ENCODE measurements at regions not wholly inside any gene's neighbourhood (a gene's known extent, or its start where the extent isn't known, plus 50 kb on each side); places are given as distances from the start of the nearest gene placed in this dataset.

GRCh38 chr4:115215935-115216334 lies 102.5 kb upstream of the NDST4 start:
- TF ChIP-seq CTCF (IDR thresholded peaks at IDR 0.05) (no peak), EZH2phosphoT487 (IDR thresholded peaks at IDR 0.05; ENCODE audit: borderline replicate concordance, low read depth) (no peak), TEAD4 (IDR thresholded peaks at IDR 0.05; ENCODE audit: borderline replicate concordance, insufficient read depth) (no peak), RCOR1 (IDR thresholded peaks at IDR 0.05; ENCODE audit: low read length) (no peak), GABPA (IDR thresholded peaks at IDR 0.05; ENCODE audit: low read depth) (no peak), EP300 (IDR thresholded peaks at IDR 0.05; ENCODE audit: borderline replicate concordance in 1 of 2, low read depth in 1 of 2, low read length in 1 of 2) (no peak), CHD2 (IDR thresholded peaks at IDR 0.05; ENCODE audit: low read length, partially characterized antibody) (no peak), MAX (IDR thresholded peaks at IDR 0.05; ENCODE audit: low read depth) (no peak), SIN3A (IDR thresholded peaks at IDR 0.05; ENCODE audit: borderline replicate concordance, low read depth, low read length) (no peak), ELF1 (IDR thresholded peaks at IDR 0.05) (no peak), POLR2AphosphoS5 (IDR thresholded peaks at IDR 0.05; ENCODE audit: low read depth, low read length) (no peak)
- no peaks in the 10 kb centered on the region for H3K27me3 ChIP-seq (ENCODE audit: insufficient read depth)
- POLR2A ChIA-PET, result no interaction called here
- no peak overlapping the region for H3K4me2 ChIP-seq
- no peak overlapping the region for H3K9ac ChIP-seq
- H3K9me2 ChIP-seq, result no peaks in the 10 kb centered on the region
- CTCF ChIA-PET, result no interaction called here
- H3F3A ChIP-seq (replicated peaks; ENCODE audit: insufficient read depth), result no peaks in the 10 kb centered on the region
- H3K9me3 ChIP-seq, result no peaks in the 10 kb centered on the region
- no peak overlapping the region for H3K4me3 ChIP-seq (ENCODE audit: low read depth in 2 of 2, low read length in 1 of 2)
- no peaks in the 10 kb centered on the region for H3K4me1 ChIP-seq (ENCODE audit: control insufficient read depth in 1 of 2, insufficient read depth in 2 of 2, low read depth in 1 of 2, low read length in 1 of 2)
- no peaks in the 10 kb centered on the region for H4K20me1 ChIP-seq (ENCODE audit: insufficient read depth)
- H3K79me2 ChIP-seq (ENCODE audit: insufficient read depth), result no peaks in the 10 kb centered on the region
- DNase-seq, result no peak
- no peak overlapping the region for H2AFZ ChIP-seq (ENCODE audit: low read depth)
- whole genome bisulfite sequencing (ENCODE audit: low lambda C conversion rate), result 16% methylated on average over 3 of the region's 3 CpGs
- no peaks in the 10 kb centered on the region for H3K36me3 ChIP-seq (replicated peaks in 1 of 2; ENCODE audit: control insufficient read depth in 1 of 2, insufficient read depth in 2 of 2, low read length in 1 of 2)
- no peak overlapping the region for H3K27ac ChIP-seq (ENCODE audit: low read depth in 2 of 2, low read length in 1 of 2)

- no peak overlapping the region for H2AFZ ChIP-seq (ENCODE audit: low read depth)
- no peaks in the 10 kb centered on the region for H3K9me2 ChIP-seq
- H3F3A ChIP-seq (replicated peaks; ENCODE audit: insufficient read depth), result no peaks in the 10 kb centered on the region
- no peaks in the 10 kb centered on the region for H3K9me3 ChIP-seq
- H3K79me2 ChIP-seq (ENCODE audit: insufficient read depth), result no peaks in the 10 kb centered on the region
- TF ChIP-seq CHD2 (IDR thresholded peaks at IDR 0.05; ENCODE audit: low read length, partially characterized antibody) (no peak), RFX5 (IDR thresholded peaks at IDR 0.05; ENCODE audit: low read length) (no peak), MAX (IDR thresholded peaks at IDR 0.05; ENCODE audit: low read depth) (no peak), YY1 (IDR thresholded peaks at IDR 0.05; ENCODE audit: low read depth) (no peak), IRF3 (IDR thresholded peaks at IDR 0.05; ENCODE audit: low read depth, low read length) (no peak), GATA2 (CRISPR knock-in tag; IDR thresholded peaks at IDR 0.05) (no peak), FOXJ3 (CRISPR knock-in tag; IDR thresholded peaks at IDR 0.05) (no peak), REST (IDR thresholded peaks at IDR 0.05; ENCODE audit: low read depth, low read length) (no peak), POLR2AphosphoS5 (IDR thresholded peaks at IDR 0.05; ENCODE audit: low read depth, low read length) (no peak), TCF12 (IDR thresholded peaks at IDR 0.05) (no peak)
- no peaks in the 10 kb centered on the region for H3K36me3 ChIP-seq (replicated peaks in 1 of 2; ENCODE audit: control insufficient read depth in 1 of 2, insufficient read depth in 2 of 2, low read length in 1 of 2)
- no peaks in the 10 kb centered on the region for H3K4me1 ChIP-seq (ENCODE audit: control insufficient read depth in 1 of 2, insufficient read depth in 2 of 2, low read depth in 1 of 2, low read length in 1 of 2)
- H3K4me3 ChIP-seq (ENCODE audit: low read depth in 2 of 2, low read length in 1 of 2), result no peak overlapping the region
- ChIA-PET POLR2A (no interaction called here), CTCF (no interaction called here)
- no peak overlapping the region for H3K27ac ChIP-seq (ENCODE audit: low read depth in 2 of 2, low read length in 1 of 2)
- no peak overlapping the region for H3K9ac ChIP-seq
- no peak overlapping the region for H3K4me2 ChIP-seq
- H4K20me1 ChIP-seq (ENCODE audit: insufficient read depth), result no peaks in the 10 kb centered on the region
- WGBS (ENCODE audit: low lambda C conversion rate), result 34% methylated on average over 3 of the region's 3 CpGs
- no peak for DNase-seq
- no peaks in the 10 kb centered on the region for H3K27me3 ChIP-seq (ENCODE audit: insufficient read depth)
Measured at GRCh38 chr4:115213716-115214115, 100.3 kb upstream of the NDST4 start.
